Suprapubic skin (tissue), 4 donors: ENCODE measurements at regions not wholly inside any gene's neighbourhood (a gene's known extent, or its start where the extent isn't known, plus 50 kb on each side); places are given as distances from the start of the nearest gene placed in this dataset.

Experiments used
- DNase-seq, 2 donors: peaks; one replicate each; pipeline ENCODE4 v3.0.0-alpha.2; 2019; ENCODE audit warnings: low spot score in 2 of 2
- H3K27ac ChIP-seq: fragments of 200-600 bp; sonication (generic); one replicate; pipeline ENCODE4 v1.5.1; 2019
- H3K27me3 ChIP-seq: fragments of 200-600 bp; sonication (generic); one replicate; pipeline ENCODE4 v1.5.1; 2019
- H3K36me3 ChIP-seq: fragments of 200-600 bp; sonication (generic); one replicate; pipeline ENCODE4 v1.5.1; 2019
- H3K4me1 ChIP-seq: fragments of 200-600 bp; sonication (generic); one replicate; pipeline ENCODE4 v1.5.1; 2019
- H3K4me3 ChIP-seq: fragments of 200-600 bp; sonication (generic); one replicate; pipeline ENCODE4 v1.5.1; 2019; ENCODE audit warnings: mild to moderate bottlenecking
- H3K9me3 ChIP-seq: fragments of 200-600 bp; sonication (generic); one replicate; pipeline ENCODE4 v1.5.1; 2019
- CTCF ChIP-seq, 2 donors: fragments of 200-600 bp in 1 of 2; fragments of 450-650 bp in 1 of 2; sonication (generic) in 1 of 2; IDR thresholded peaks; one replicate each; pipeline ENCODE4 v1.5.1; 2016 to 2019; ENCODE audit warnings: antibody characterized with exemption in 2 of 2, mild to moderate bottlenecking in 1 of 2, moderate library complexity in 1 of 2
- EP300 ChIP-seq: sonication (generic); formaldehyde crosslinking; IDR thresholded peaks from one replicate; pipeline ENCODE4 v1.6.1; 2017; ENCODE audit warnings: antibody characterized with exemption
- POLR2A ChIP-seq, 2 donors: fragments of 450-650 bp; IDR thresholded peaks; one replicate each; pipeline ENCODE4 v1.6.1; 2017; ENCODE audit warnings: antibody characterized with exemption in 2 of 2, mild to moderate bottlenecking in 2 of 2, moderate library complexity in 2 of 2
- POLR2AphosphoS5 ChIP-seq, 3 donors: sonication (generic); formaldehyde crosslinking; IDR thresholded peaks; one replicate each; pipeline ENCODE4 v1.6.1; 2017; ENCODE audit warnings: antibody characterized with exemption in 3 of 3
- WGBS: methylation state at CpG from one replicate; pipeline ENCODE4 v1.1.5; 2018; 5-methylcytosine and 5-hydroxymethylcytosine counted together

- no peaks in the 10 kb centered on the region for H3K36me3 ChIP-seq
- whole genome bisulfite sequencing, result 72% methylated on average over 5 of the region's 5 CpGs
- no peaks in the 10 kb centered on the region for H3K27me3 ChIP-seq
- H3K4me3 ChIP-seq, result no peak overlapping the region
- no peak for DNase-seq
- H3K4me1 ChIP-seq, result no peaks in the 10 kb centered on the region
- TF ChIP-seq EP300 (no peak), POLR2AphosphoS5 (IDR thresholded peaks at IDR 0.05) (no peak), POLR2A (IDR thresholded peaks at IDR 0.05) (no peak), CTCF (IDR thresholded peaks at IDR 0.05) (no peak)
- H3K27ac ChIP-seq, result no peak overlapping the region
- no peaks in the 10 kb centered on the region for H3K9me3 ChIP-seq
Observed at GRCh38 chr2:15041429-15041837, 408.9 kb downstream of the LRATD1 start.

DNA sequence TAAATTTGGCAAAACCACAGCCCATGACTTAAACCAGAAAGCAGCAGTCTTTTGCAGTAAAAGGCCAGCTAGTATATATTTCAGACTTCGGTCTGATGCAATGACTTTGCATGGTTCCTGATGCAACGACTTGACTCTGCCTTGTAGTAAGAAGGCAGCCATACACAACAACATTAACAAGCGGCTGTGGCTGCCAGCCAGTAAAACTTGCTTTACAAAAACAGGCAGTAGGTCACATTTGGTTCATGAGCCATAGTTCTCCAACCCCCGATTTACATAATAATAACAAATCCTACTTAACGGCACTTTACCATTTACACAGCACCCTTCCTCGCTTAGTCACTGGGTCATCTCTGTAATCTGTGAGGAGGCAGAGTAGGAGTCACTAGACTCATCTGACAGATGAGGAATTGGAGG is 410.3 kb downstream of the LRATD1 start:
- no peaks in the 10 kb centered on the region for H3K9me3 ChIP-seq
- H3K4me1 ChIP-seq, result no peaks in the 10 kb centered on the region
- WGBS, result 66% methylated on average over 6 of the region's 6 CpGs
- H3K27me3 ChIP-seq, result no peaks in the 10 kb centered on the region
- H3K4me3 ChIP-seq, result no peak overlapping the region
- no peaks in the 10 kb centered on the region for H3K36me3 ChIP-seq
- no peak for DNase-seq
- TF ChIP-seq POLR2AphosphoS5 (IDR thresholded peaks at IDR 0.05), result no peak
- no peak for TF ChIP-seq POLR2A (IDR thresholded peaks at IDR 0.05)
- TF ChIP-seq EP300, result no peak
- TF ChIP-seq CTCF (IDR thresholded peaks at IDR 0.05), result no peak
- no peak overlapping the region for H3K27ac ChIP-seq

DNA sequence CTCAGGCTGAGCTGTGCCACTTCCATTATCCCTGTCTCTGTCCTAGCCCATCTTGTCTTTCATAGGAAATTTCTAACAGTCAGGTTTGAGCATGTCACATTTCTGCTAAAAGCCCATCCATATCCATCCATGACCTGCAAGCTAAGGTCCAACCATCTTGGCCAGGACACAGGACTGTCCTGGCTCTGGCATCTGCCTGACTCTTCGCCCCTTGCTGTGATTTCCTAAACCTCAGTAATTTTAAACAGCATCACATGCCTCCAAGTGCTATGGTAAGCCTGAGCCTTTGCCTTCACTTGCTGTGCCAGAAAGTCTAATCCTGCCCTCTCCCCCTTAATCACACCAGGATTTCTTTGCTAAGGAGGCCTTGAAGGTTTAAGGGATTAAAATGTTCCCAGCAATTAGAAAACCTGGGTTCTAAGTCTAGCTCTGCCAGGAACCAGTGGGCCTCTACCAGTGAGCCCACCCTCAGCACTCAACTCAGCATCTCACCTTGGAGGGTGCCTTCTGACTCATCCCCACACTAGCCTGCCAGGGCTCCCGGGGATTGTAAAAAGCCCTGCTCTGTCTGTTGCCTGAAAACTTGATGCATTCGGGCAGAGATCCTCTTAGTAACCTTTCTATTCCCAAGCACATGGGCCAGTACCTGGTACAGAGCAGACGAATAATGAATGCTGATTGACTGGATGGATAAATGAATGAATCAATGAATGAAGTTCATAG is 411.0 kb downstream of the LRATD1 start:
- 60% methylated on average over 4 of the region's 4 CpGs for WGBS
- Histone ChIP-seq H3K4me1 (no peaks in the 10 kb centered on the region), H3K27ac (no peak overlapping the region)

GRCh38 chr2:15045054-15045453 is 412.5 kb downstream of the LRATD1 start:
- no peaks in the 10 kb centered on the region for H3K4me1 ChIP-seq
- no peak overlapping the region for H3K4me3 ChIP-seq
- H3K36me3 ChIP-seq, result no peaks in the 10 kb centered on the region
- H3K9me3 ChIP-seq, result no peaks in the 10 kb centered on the region
- DNase-seq, result no peak
- H3K27me3 ChIP-seq, result no peaks in the 10 kb centered on the region
- no peak overlapping the region for H3K27ac ChIP-seq
- 90% methylated on average over 4 of the region's 4 CpGs for WGBS
- TF ChIP-seq EP300 (no peak), POLR2AphosphoS5 (IDR thresholded peaks at IDR 0.05) (no peak), POLR2A (IDR thresholded peaks at IDR 0.05) (no peak), CTCF (IDR thresholded peaks at IDR 0.05) (no peak)

More for the DNA sequence above, 411.0 kb downstream of the LRATD1 start:
- Histone ChIP-seq H3K4me3 (no peak overlapping the region), H3K27me3 (no peaks in the 10 kb centered on the region), H3K9me3 (no peaks in the 10 kb centered on the region), H3K36me3 (no peaks in the 10 kb centered on the region)
- TF ChIP-seq POLR2A (IDR thresholded peaks at IDR 0.05) (no peak), EP300 (no peak), POLR2AphosphoS5 (IDR thresholded peaks at IDR 0.05) (no peak), CTCF (IDR thresholded peaks at IDR 0.05) (no peak)
- DNase-seq, result no peak

DNA sequence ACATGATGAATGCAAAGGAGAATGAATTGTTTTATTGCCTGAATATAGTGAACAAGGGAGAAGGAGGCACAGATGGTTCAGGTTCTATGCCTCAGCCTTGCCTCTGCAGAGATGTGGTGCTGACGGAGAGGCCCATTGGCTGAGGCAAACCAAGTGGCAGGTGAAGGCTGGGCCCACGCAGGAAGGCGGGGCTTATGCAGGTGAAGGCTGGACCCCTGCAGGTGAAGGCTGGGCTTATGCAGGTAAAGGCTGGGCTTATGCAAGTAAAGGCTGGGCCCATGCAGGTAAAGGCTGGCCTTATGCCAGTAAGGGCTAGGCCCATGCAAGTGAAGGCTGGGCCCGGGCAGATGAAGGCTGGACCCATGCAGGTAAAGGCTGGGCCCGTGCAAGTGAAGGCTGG is 414.7 kb downstream of the LRATD1 start:
- H3K4me3 ChIP-seq, result no peak overlapping the region
- no peaks in the 10 kb centered on the region for H3K36me3 ChIP-seq
- H3K9me3 ChIP-seq, result no peaks in the 10 kb centered on the region
- no peaks in the 10 kb centered on the region for H3K4me1 ChIP-seq
- DNase-seq, result no peak
- H3K27ac ChIP-seq, result no peak overlapping the region
- 61% methylated on average over 5 of the region's 5 CpGs for WGBS
- no peak for TF ChIP-seq CTCF (IDR thresholded peaks at IDR 0.05)
- no peak for TF ChIP-seq POLR2AphosphoS5 (IDR thresholded peaks at IDR 0.05)
- TF ChIP-seq EP300, result no peak
- no peak for TF ChIP-seq POLR2A (IDR thresholded peaks at IDR 0.05)
- H3K27me3 ChIP-seq, result no peaks in the 10 kb centered on the region
